Brain pericyte (primary cell): ENCODE measurements at regions not wholly inside any gene's neighbourhood (a gene's known extent, or its start where the extent isn't known, plus 50 kb on each side); places are given as distances from the start of the nearest gene placed in this dataset.
"Not testable (repeated sequence)": the region's sequence is repeated elsewhere in the genome, so short reads cannot be mapped to it uniquely, and the experiment has no call there.

ENCODE experiments used
- DNase-seq: peaks from one replicate; pipeline ENCODE4 v3.0.0-alpha.2; 2012; ENCODE audit warnings: low read depth, low spot score

DNA sequence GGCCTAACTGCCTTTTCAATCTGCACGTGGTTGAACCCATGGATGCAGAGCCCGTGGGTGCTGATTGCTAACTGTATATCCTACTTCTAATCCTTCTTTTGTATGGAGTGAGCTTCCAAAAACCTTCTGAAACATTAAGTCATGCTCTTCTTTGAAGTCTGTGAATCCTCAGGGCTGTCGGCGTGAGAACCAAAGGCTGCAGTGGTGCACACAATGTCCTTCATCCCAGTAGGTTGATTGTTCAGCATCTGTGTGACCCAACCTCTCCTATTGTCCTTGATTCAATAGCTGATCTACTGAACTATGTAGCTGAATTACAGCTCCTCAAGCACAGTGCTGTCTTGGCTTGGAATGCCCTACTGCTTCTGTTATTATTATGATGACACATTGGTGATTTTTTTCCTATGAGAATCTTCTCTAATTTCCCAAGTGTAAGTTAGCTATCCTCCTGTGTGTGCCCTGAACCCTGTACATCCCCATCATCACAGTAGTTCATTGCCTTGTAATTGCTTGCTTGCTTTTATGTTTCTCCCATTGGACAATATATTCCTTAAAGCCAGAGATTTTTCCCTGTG, 294.6 kb downstream of the TRIML1 start:
- DNase-seq: no peak

GRCh38 chr4:188434643-188435042, 295.4 kb downstream of the TRIML1 start:
- no peak for DNase-seq

- no peak for DNase-seq
Observed at GRCh38 chr4:188435381-188435780, 296.1 kb downstream of the TRIML1 start.

GRCh38 chr4:188437535-188437934, 298.3 kb downstream of the TRIML1 start:
- no peak for DNase-seq

GRCh38 chr4:188438391-188438824, 299.2 kb downstream of the TRIML1 start:
- DNase-seq: not testable (repeated sequence)

GRCh38 chr4:188439641-188440311, 300.5 kb downstream of the TRIML1 start:
- DNase-seq: no peak

DNA sequence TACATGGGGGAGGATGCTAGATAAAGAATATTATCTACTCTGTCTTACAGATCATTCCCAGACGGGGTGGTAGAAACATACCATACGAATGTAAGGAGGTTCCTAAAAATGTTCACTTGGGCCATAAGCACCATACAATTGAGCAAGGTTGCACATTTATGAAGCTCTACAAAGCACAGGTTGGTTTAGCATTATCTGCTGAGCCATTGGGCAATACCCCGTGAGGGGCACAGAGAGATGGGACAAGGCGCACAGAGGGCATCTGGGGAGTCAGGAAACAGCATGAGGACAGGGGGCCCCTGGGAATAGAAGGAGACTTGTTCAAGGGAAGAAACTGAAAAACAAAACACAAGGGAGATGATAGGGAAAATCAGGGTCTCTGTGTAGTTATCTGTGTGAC, 305.3 kb downstream of the TRIML1 start:
- no peak for DNase-seq

- DNase-seq: not testable (repeated sequence)
Observed at GRCh38 chr4:188448996-188449395, 309.8 kb downstream of the TRIML1 start.

DNA sequence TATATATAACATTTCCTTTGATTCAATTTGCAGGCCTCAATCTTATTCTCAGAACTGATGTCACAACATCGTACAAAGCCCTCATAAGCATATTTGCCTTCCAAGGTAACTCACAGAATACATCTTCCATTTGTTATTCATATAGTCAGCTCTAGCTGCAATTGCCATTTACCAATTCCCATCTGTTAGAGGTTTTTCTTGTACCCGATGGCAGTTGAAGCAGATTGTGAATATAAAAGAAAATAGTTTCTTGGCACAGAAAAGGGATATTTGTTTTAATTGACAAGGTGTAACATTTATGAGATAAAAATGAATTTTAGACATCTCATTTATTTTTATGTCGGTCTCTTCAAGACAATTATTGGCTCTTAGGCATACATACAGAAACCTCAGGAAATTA, 311.3 kb downstream of the TRIML1 start:
- DNase-seq: no peak

GRCh38 chr4:188452097-188452496, 312.9 kb downstream of the TRIML1 start:
- no peak for DNase-seq

DNA sequence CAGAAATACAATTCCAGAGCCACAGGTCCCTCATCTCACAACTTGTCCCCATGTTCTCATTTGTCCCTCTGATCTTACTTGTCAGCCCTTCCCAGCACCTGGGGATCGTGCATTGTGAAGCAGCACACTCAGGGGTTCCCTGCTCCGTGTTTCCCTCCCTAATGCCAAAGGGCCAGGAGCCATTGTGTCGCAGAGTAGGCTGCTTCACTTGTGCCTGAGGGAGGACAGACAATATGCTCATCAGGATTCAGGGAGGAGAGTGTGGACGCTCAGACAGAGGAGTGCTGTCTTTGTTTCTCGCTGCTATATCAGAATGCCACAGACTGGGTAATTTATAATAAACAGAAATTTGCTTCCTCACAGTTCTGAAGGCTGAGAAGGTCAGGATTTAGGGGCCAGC, 315.3 kb downstream of the TRIML1 start:
- DNase-seq: no peak

- no peak for DNase-seq
Observed at GRCh38 chr4:188455062-188455752, 316.0 kb downstream of the TRIML1 start.

DNA sequence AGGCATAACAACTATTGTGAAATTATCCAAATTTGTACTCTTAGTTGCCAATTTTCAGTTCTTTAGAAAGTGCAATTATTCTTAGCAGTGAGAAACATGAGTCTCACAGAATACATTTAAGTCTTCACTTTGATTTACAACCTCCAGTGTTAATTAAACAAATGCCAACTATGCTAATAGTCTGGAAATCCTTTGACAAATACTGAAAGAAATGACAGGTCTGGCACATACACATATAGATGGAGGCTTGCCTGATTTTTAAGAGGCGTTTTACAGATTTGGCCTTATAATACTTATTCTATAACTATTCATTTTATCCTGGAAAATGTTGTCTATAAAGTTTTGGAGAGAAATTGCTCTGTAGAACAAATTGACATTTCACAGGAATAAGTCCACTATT, 320.1 kb downstream of the TRIML1 start:
- DNase-seq: no peak

GRCh38 chr4:188463909-188464308, 324.7 kb downstream of the TRIML1 start:
- DNase-seq: no peak

GRCh38 chr4:188466001-188466400, 326.8 kb downstream of the TRIML1 start:
- DNase-seq: no peak

DNA sequence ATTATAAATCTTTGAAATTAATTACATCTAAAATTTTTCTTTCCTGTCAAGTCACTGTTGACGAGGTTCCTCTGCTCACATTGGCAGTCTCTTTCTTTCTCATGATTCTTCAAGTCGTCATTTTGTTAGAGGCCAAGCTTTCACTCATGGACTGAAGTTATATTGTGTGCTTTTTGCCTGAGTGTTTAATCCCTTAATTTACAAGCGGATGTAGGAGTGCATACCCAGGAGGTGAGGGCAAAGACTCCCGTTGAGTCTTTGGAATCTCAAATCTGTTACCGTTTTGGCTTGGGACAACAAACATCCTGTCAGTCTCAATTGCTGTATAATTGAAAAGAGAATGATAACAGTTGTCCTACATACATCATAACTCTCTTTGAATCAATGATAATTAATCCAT, 345.0 kb downstream of the TRIML1 start:
- no peak for DNase-seq

DNA sequence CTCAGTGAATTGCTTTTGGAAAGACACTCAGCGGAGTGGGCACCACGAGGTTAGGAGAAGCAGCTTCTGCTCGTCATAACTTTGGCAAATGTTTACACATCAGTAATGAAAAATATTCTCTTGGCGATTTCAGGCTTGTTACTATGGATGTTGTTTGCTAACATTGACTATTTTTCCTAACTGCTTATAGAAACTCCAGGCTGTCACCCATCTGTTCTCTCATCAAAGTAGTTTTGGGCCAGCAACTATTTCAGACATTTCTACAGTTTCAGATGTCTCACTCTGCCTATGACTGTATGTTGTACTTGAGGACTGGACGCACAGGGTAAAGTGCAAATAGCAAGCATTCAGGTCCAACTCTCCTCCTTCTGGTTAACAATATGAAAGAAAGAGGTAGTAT, 346.7 kb downstream of the TRIML1 start:
- no peak for DNase-seq

DNA sequence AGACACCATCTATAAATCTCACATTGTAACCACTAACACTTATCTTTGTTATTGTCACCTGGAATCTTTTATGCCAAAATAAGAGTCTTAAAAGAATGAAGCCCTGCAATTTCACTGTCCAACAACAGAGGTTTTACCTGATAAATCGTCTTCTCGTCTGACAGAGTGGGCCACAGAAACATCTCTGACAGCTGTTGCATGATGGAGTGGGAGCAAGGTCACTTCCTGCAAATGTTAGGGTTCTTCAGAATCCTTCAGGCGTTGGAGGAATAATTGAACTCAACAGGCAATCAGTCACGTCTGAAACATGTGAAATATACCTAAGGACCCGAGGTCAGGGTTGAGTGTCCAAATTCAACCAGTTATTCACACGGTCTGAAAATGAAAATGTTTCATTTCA, 353.6 kb downstream of the TRIML1 start:
- DNase-seq: no peak

- DNase-seq: no peak
Observed at GRCh38 chr4:188495169-188495568, 355.9 kb downstream of the TRIML1 start.

GRCh38 chr4:188511431-188511830, 372.2 kb downstream of the TRIML1 start:
- DNase-seq: no peak

GRCh38 chr4:188532751-188533150, 393.5 kb downstream of the TRIML1 start:
- DNase-seq: no peak

- DNase-seq: no peak
Observed at GRCh38 chr4:188534297-188534696, 395.1 kb downstream of the TRIML1 start.

GRCh38 chr4:188534917-188535316, 395.7 kb downstream of the TRIML1 start:
- no peak for DNase-seq
